ENCODE measurements at regions not wholly inside any gene's neighbourhood (a gene's known extent, or its start where the extent isn't known, plus 50 kb on each side); places are given as distances from the start of the nearest gene placed in this dataset.

DNA sequence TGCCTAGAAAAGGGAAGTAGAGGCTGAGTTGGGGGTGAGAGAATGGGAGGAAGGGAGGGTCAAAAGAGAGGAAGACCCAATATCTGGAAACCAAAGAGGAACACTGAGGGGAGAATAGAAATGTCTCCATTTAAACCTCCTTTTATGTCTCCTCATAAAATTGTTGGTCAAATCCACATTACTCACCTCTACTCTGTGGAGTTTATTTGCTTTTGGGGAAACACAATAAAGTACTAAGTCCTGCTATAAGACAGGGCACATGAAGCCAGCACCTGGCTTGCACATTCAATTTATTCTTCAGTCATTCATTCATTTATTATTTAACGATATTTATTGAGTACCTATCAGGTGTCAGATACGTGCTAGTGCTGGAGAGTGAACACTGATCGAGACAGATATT is 60.3 kb upstream of the NFE2L2 start:
- Histone ChIP-seq H3K27ac (ENCODE audit: low read length) (no peak overlapping the region), H2AFZ (ENCODE audit: low read depth, low read length) (no peak overlapping the region), H3K9ac (ENCODE audit: low read length) (no peak overlapping the region), H3K4me1 (ENCODE audit: low read length) (no peaks in the 10 kb centered on the region), H3K27me3 (ENCODE audit: low read depth, low read length) (no peaks in the 10 kb centered on the region), H4K20me1 (ENCODE audit: insufficient read depth, low read length) (no peaks in the 10 kb centered on the region), H3K9me3 (ENCODE audit: insufficient read depth, low read length) (no peaks in the 10 kb centered on the region), H3K79me2 (ENCODE audit: low read length) (no peaks in the 10 kb centered on the region), H3K36me3 (replicated peaks; ENCODE audit: low read depth, low read length) (no peaks in the 10 kb centered on the region), H3K4me2 (ENCODE audit: low read length) (no peak overlapping the region), H3K4me3 (ENCODE audit: low read length) (no peak overlapping the region)
- TF ChIP-seq EZH2phosphoT487 (IDR thresholded peaks at IDR 0.05; ENCODE audit: low read depth) = no peak
- TF ChIP-seq, protein P1, sequence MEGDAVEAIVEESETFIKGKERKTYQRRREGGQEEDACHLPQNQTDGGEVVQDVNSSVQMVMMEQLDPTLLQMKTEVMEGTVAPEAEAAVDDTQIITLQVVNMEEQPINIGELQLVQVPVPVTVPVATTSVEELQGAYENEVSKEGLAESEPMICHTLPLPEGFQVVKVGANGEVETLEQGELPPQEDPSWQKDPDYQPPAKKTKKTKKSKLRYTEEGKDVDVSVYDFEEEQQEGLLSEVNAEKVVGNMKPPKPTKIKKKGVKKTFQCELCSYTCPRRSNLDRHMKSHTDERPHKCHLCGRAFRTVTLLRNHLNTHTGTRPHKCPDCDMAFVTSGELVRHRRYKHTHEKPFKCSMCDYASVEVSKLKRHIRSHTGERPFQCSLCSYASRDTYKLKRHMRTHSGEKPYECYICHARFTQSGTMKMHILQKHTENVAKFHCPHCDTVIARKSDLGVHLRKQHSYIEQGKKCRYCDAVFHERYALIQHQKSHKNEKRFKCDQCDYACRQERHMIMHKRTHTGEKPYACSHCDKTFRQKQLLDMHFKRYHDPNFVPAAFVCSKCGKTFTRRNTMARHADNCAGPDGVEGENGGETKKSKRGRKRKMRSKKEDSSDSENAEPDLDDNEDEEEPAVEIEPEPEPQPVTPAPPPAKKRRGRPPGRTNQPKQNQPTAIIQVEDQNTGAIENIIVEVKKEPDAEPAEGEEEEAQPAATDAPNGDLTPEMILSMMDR (IDR thresholded peaks at IDR 0.05; ENCODE audit: low read depth, low read length) = no peak

DNA sequence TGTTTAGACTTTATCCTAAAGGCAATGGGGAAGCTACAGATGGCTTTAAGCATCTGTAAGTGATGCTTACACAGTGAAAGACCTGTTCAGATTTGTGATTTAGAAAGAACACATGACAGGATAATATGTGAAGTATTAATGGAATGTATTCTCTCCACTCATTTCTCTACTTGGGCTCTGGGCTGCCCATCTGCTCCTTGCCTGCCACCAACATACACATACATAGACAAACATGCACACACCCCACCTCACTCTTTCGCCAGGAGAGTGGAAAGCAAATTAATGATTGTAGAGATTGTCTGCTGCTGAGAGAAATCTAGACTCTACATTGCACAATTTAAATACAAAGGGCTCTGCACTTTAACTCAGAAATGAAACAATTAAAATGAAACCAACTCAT is 61.0 kb upstream of the NFE2L2 start:
- H3K4me1 ChIP-seq (ENCODE audit: low read length) = no peaks in the 10 kb centered on the region
- no peak overlapping the region for H2AFZ ChIP-seq (ENCODE audit: low read depth, low read length)
- no peak overlapping the region for H3K4me2 ChIP-seq (ENCODE audit: low read length)
- no peaks in the 10 kb centered on the region for H4K20me1 ChIP-seq (ENCODE audit: insufficient read depth, low read length)
- H3K4me3 ChIP-seq (ENCODE audit: low read length) = no peak overlapping the region
- no peaks in the 10 kb centered on the region for H3K36me3 ChIP-seq (replicated peaks; ENCODE audit: low read depth, low read length)
- no peaks in the 10 kb centered on the region for H3K27me3 ChIP-seq (ENCODE audit: low read depth, low read length)
- H3K9me3 ChIP-seq (ENCODE audit: insufficient read depth, low read length) = no peaks in the 10 kb centered on the region
- H3K79me2 ChIP-seq (ENCODE audit: low read length) = no peaks in the 10 kb centered on the region
- TF ChIP-seq, protein P1 (IDR thresholded peaks at IDR 0.05; ENCODE audit: low read depth, low read length) = no peak
- no peak for TF ChIP-seq EZH2phosphoT487 (IDR thresholded peaks at IDR 0.05; ENCODE audit: low read depth)
- no peak overlapping the region for H3K27ac ChIP-seq (ENCODE audit: low read length)
- no peak overlapping the region for H3K9ac ChIP-seq (ENCODE audit: low read length)

DNA sequence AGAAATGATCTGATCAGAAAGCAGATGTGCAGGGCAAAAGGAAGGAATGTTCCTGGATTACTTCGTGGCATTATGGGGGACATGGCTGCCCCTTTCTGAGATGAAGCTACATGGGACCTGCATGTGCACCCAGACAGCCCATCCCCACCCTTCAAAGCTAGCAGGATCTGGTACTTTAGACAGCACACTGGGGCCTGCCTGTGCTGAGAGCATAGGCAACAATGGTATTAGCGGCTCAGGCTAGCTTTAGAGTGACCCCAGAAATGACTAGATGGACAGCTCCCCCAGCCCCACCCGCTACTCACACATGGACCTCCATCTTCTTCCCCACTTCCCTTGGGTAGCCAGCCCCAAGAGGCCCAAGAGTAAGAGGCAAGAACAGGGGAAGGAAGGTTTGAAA is 61.5 kb upstream of the NFE2L2 start:
- Histone ChIP-seq H3K27ac (ENCODE audit: low read length) (no peak overlapping the region), H3K9ac (ENCODE audit: low read length) (no peak overlapping the region), H3K4me2 (ENCODE audit: low read length) (no peak overlapping the region), H3K4me1 (ENCODE audit: low read length) (no peaks in the 10 kb centered on the region), H4K20me1 (ENCODE audit: insufficient read depth, low read length) (no peaks in the 10 kb centered on the region), H3K27me3 (ENCODE audit: low read depth, low read length) (no peaks in the 10 kb centered on the region), H3K4me3 (ENCODE audit: low read length) (no peak overlapping the region), H3K79me2 (ENCODE audit: low read length) (no peaks in the 10 kb centered on the region), H3K36me3 (replicated peaks; ENCODE audit: low read depth, low read length) (no peaks in the 10 kb centered on the region), H2AFZ (ENCODE audit: low read depth, low read length) (no peak overlapping the region), H3K9me3 (ENCODE audit: insufficient read depth, low read length) (no peaks in the 10 kb centered on the region)
- TF ChIP-seq EZH2phosphoT487 (IDR thresholded peaks at IDR 0.05; ENCODE audit: low read depth) = no peak
- TF ChIP-seq, protein P1 (IDR thresholded peaks at IDR 0.05; ENCODE audit: low read depth, low read length) = no peak

- Histone ChIP-seq H3K9me3 (ENCODE audit: insufficient read depth, low read length) (no peaks in the 10 kb centered on the region), H3K4me1 (ENCODE audit: low read length) (no peaks in the 10 kb centered on the region), H4K20me1 (ENCODE audit: insufficient read depth, low read length) (no peaks in the 10 kb centered on the region), H3K27ac (ENCODE audit: low read length) (no peak overlapping the region), H3K9ac (ENCODE audit: low read length) (no peak overlapping the region), H3K79me2 (ENCODE audit: low read length) (no peaks in the 10 kb centered on the region), H3K4me2 (ENCODE audit: low read length) (no peak overlapping the region), H3K4me3 (ENCODE audit: low read length) (no peak overlapping the region), H3K27me3 (ENCODE audit: low read depth, low read length) (no peaks in the 10 kb centered on the region), H3K36me3 (replicated peaks; ENCODE audit: low read depth, low read length) (no peaks in the 10 kb centered on the region), H2AFZ (ENCODE audit: low read depth, low read length) (no peak overlapping the region)
- TF ChIP-seq EZH2phosphoT487 (IDR thresholded peaks at IDR 0.05; ENCODE audit: low read depth) = no peak
- TF ChIP-seq, protein P1 (IDR thresholded peaks at IDR 0.05; ENCODE audit: low read depth, low read length) = no peak
Measured at GRCh38 chr2:177326591-177326990, 62.1 kb upstream of the NFE2L2 start.
